Anterior cingulate cortex (tissue), 58 donors: ENCODE measurements at regions not wholly inside any gene's neighbourhood (a gene's known extent, or its start where the extent isn't known, plus 50 kb on each side); places are given as distances from the start of the nearest gene placed in this dataset.
"Not testable (repeated sequence)": the region's sequence is repeated elsewhere in the genome, so short reads cannot be mapped to it uniquely, and the experiment has no call there.

ENCODE experiments used
- DNase-seq, 58 donors: peaks; one replicate each; lab custom pipeline; 2025; lab: John Stamatoyannopoulos, UW

GRCh38 chr14:106714446-106715428 is 1188.4 kb downstream of the TMEM121 start:
- not testable (repeated sequence) for DNase-seq

- not testable (repeated sequence) for DNase-seq
Measured at GRCh38 chr14:106717544-106717943, 1191.2 kb downstream of the TMEM121 start.

- DNase-seq: not testable (repeated sequence)
Measured at GRCh38 chr14:106719880-106720279, 1193.5 kb downstream of the TMEM121 start.

GRCh38 chr14:106721926-106722325 is 1195.5 kb downstream of the TMEM121 start:
- DNase-seq: not testable (repeated sequence)

GRCh38 chr14:106722813-106723687 is 1196.7 kb downstream of the TMEM121 start:
- not testable (repeated sequence) for DNase-seq

- DNase-seq: not testable (repeated sequence)
Measured at GRCh38 chr14:106727962-106728361, 1201.6 kb downstream of the TMEM121 start.

- no peak for DNase-seq
Measured at GRCh38 chr14:106728611-106729010, 1202.2 kb downstream of the TMEM121 start.

GRCh38 chr14:106729551-106729950 is 1203.2 kb downstream of the TMEM121 start:
- no peak for DNase-seq

- no peak for DNase-seq
Measured at GRCh38 chr14:106733771-106734170, 1207.4 kb downstream of the TMEM121 start.

- DNase-seq: no peak
Measured at GRCh38 chr14:106737021-106737420, 1210.6 kb downstream of the TMEM121 start.

GRCh38 chr14:106738075-106738474 is 1211.7 kb downstream of the TMEM121 start:
- no peak for DNase-seq

- not testable (repeated sequence) for DNase-seq
Measured at GRCh38 chr14:106738598-106739258, 1212.3 kb downstream of the TMEM121 start.

- DNase-seq: not testable (repeated sequence)
Measured at GRCh38 chr14:106741086-106741827, 1214.9 kb downstream of the TMEM121 start.

GRCh38 chr14:106745016-106745767 is 1218.8 kb downstream of the TMEM121 start:
- not testable (repeated sequence) for DNase-seq

GRCh38 chr14:106750089-106750488 is 1223.7 kb downstream of the TMEM121 start:
- DNase-seq: not testable (repeated sequence)

- DNase-seq: not testable (repeated sequence)
Measured at GRCh38 chr14:106753751-106754150, 1227.4 kb downstream of the TMEM121 start.

- not testable (repeated sequence) for DNase-seq
Measured at GRCh38 chr14:106757444-106757843, 1231.1 kb downstream of the TMEM121 start.

- DNase-seq: not testable (repeated sequence)
Measured at GRCh38 chr14:106761886-106762816, 1235.8 kb downstream of the TMEM121 start.
